NCI-H524 (cell line): ENCODE measurements at regions not wholly inside any gene's neighbourhood (a gene's known extent, or its start where the extent isn't known, plus 50 kb on each side); places are given as distances from the start of the nearest gene placed in this dataset.

Experiments
- DNase-seq, 2 experiments: peaks; one replicate each; lab custom pipeline; 2025; lab: John Stamatoyannopoulos, UW

- peak; percentile 91 to 94 for DNase-seq
Observed at GRCh38 chr12:66066137-66066928, 64.2 kb downstream of the LLPH start.

GRCh38 chr12:66065641-66066136 is 64.9 kb downstream of the LLPH start:
- DNase-seq = no peak

- no peak for DNase-seq
Observed at GRCh38 chr12:66065150-66065549, 65.4 kb downstream of the LLPH start.

GRCh38 chr12:66063916-66064315 is 66.6 kb downstream of the LLPH start:
- DNase-seq = no peak

GRCh38 chr12:66062290-66062625 is 68.3 kb downstream of the LLPH start:
- DNase-seq = no peak

GRCh38 chr12:66061557-66062289 is 68.8 kb downstream of the LLPH start:
- DNase-seq = peak in 1 of 2 experiments; percentile 21

- DNase-seq = no peak
Observed at GRCh38 chr12:66061076-66061475, 69.5 kb downstream of the LLPH start.

- no peak for DNase-seq
Observed at GRCh38 chr12:66060163-66060907, 70.2 kb downstream of the LLPH start.

- peak; percentile 86 to 90 for DNase-seq
Observed at GRCh38 chr12:66059666-66060065, 70.9 kb downstream of the LLPH start.

- DNase-seq = peak in 1 of 2 experiments; percentile 41
Observed at GRCh38 chr12:66058554-66058953, 72.0 kb downstream of the LLPH start.

- DNase-seq = no peak
Observed at GRCh38 chr12:66055837-66056319, 74.7 kb downstream of the LLPH start.

- no peak for DNase-seq
Observed at GRCh38 chr12:66052988-66053615, 77.4 kb downstream of the LLPH start.

GRCh38 chr12:66051361-66051760 is 79.2 kb downstream of the LLPH start:
- DNase-seq = no peak

GRCh38 chr12:66050610-66051009 is 79.9 kb downstream of the LLPH start:
- no peak for DNase-seq

- DNase-seq = no peak
Observed at GRCh38 chr12:66050283-66050576, 80.3 kb downstream of the LLPH start.

GRCh38 chr12:66049538-66050282 is 80.8 kb downstream of the LLPH start:
- DNase-seq = no peak

GRCh38 chr12:66048835-66049537 is 81.6 kb downstream of the LLPH start:
- no peak for DNase-seq

- no peak for DNase-seq
Observed at GRCh38 chr12:66048218-66048834, 82.2 kb downstream of the LLPH start.

GRCh38 chr12:66047411-66048021 is 83.0 kb downstream of the LLPH start:
- no peak for DNase-seq

GRCh38 chr12:66045506-66045905 is 85.0 kb downstream of the LLPH start:
- no peak for DNase-seq
